Calu3 (cell line): ENCODE measurements at regions not wholly inside any gene's neighbourhood (a gene's known extent, or its start where the extent isn't known, plus 50 kb on each side); places are given as distances from the start of the nearest gene placed in this dataset.
"Not testable (repeated sequence)": the region's sequence is repeated elsewhere in the genome, so short reads cannot be mapped to it uniquely, and the experiment has no call there.

ENCODE experiments used
- BruUV-seq: library from RNA; stranded (reverse); fragments of 400-500 nt; replicated peaks from 2 replicates; lab custom pipeline; 2021; lab: Mats Ljungman, UMichigan
- CTCF ChIA-PET: fragments of 300-600 bp; sonication (Branson Sonifier 250); formaldehyde crosslinking; loops from one replicate; lab custom pipeline; 2022; ENCODE audit warnings: antibody characterized with exemption; lab: Charles Lee
- DNase-seq: peaks from one replicate; pipeline ENCODE4 v3.0.0; 2022
- H3K27ac Mint-ChIP-seq: one replicate; pipeline ENCODE4 v1.8.0; 2022; ENCODE audit warnings: mixed read lengths; ENCODE audit not compliant: unreplicated experiment
- H3K27me3 Mint-ChIP-seq: one replicate; pipeline ENCODE4 v1.8.0; 2022; ENCODE audit warnings: mixed read lengths; ENCODE audit not compliant: unreplicated experiment
- H3K36me3 Mint-ChIP-seq: one replicate; pipeline ENCODE4 v1.8.0; 2022; ENCODE audit warnings: mild to moderate bottlenecking, moderate library complexity, mixed read lengths; ENCODE audit not compliant: insufficient read depth, unreplicated experiment
- H3K4me1 Mint-ChIP-seq: one replicate; pipeline ENCODE4 v1.8.0; 2022; ENCODE audit warnings: mild to moderate bottlenecking, low read depth, mixed read lengths; ENCODE audit not compliant: unreplicated experiment
- H3K4me3 Mint-ChIP-seq: one replicate; pipeline ENCODE4 v1.8.0; 2022; ENCODE audit warnings: mild to moderate bottlenecking, low read depth, moderate library complexity, mixed read lengths; ENCODE audit not compliant: unreplicated experiment
- H3K9me3 Mint-ChIP-seq: one replicate; pipeline ENCODE4 v1.8.0; 2022; ENCODE audit warnings: low read depth, mixed read lengths; ENCODE audit not compliant: unreplicated experiment
- intact Hi-C: fragments of 100-400 bp; cut with micrococcal nuclease; formaldehyde crosslinking; loops from one replicate; pipeline ENCODE4 v1.10.0; 2022; ENCODE audit not compliant: unreplicated experiment
- TF ChIP-seq, protein P1 (sequence below): fragments of 200-600 bp; IDR thresholded peaks from one replicate; pipeline ENCODE4 v1.8.0; 2022; ENCODE audit warnings: antibody characterized with exemption; ENCODE audit not compliant: unreplicated experiment

DNA sequence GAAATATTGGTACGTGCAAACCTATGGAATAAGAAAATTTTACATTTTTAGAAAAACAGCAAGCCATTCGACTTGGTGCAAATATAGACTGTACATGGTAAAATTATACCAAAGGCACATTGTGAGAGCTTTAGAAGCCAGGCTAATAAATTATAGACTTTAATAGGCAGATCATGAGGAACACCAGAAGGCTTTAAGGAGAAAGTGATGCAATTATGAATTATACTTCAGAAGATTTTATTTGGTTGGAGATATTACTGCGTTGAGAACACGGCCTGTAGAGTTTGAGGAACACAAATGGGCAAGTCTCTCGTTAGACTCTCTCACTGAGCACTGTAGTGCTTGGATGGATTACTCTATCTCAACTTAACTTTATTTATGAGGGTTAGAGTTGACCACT lies 141.7 kb downstream of the MACC1 start:
- Mint-ChIP-seq H3K36me3 (no peaks in the 10 kb centered on the region), H3K9me3 (peaks cover 8% of the 10 kb centered on the region), H3K27me3 (no peaks in the 10 kb centered on the region), H3K27ac (no peak overlapping the region), H3K4me1 (no peaks in the 10 kb centered on the region), H3K4me3 (no peak overlapping the region)
- CTCF ChIA-PET: interaction anchor here (0.6 kb wide), 1 partner anchor 319 kb away, joined by 3 read pairs; no protein-coding TSS in a partner anchor
- BruUV-seq: no TSS peak
- DNase-seq: no peak
- intact Hi-C loops: no loop called here
- TF ChIP-seq, protein P1, sequence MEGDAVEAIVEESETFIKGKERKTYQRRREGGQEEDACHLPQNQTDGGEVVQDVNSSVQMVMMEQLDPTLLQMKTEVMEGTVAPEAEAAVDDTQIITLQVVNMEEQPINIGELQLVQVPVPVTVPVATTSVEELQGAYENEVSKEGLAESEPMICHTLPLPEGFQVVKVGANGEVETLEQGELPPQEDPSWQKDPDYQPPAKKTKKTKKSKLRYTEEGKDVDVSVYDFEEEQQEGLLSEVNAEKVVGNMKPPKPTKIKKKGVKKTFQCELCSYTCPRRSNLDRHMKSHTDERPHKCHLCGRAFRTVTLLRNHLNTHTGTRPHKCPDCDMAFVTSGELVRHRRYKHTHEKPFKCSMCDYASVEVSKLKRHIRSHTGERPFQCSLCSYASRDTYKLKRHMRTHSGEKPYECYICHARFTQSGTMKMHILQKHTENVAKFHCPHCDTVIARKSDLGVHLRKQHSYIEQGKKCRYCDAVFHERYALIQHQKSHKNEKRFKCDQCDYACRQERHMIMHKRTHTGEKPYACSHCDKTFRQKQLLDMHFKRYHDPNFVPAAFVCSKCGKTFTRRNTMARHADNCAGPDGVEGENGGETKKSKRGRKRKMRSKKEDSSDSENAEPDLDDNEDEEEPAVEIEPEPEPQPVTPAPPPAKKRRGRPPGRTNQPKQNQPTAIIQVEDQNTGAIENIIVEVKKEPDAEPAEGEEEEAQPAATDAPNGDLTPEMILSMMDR: no peak

DNA sequence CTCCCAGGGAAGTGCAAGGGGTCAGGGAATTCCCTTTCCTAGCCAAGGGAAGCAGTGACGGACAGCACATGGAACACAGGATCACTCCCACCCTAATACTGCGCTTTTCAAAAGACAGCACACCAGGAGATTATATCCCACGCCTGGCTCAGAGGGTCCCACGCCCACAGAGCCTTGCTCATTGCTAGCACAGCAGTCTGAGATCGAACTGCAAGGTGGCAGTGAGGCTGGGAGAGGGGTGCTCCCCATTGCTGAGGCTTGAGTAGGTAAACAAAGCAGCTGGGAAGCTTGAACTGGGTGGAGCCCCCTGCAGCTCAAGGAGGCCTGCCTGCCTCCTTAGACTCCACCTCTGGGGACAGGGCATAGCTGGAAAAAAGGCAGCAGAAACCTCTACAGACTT lies 149.2 kb downstream of the MACC1 start:
- H3K27me3 Mint-ChIP-seq, CTCF ChIA-PET, BruUV-seq, H3K27ac Mint-ChIP-seq, intact Hi-C loops, H3K9me3 Mint-ChIP-seq, DNase-seq, H3K4me1 Mint-ChIP-seq, H3K36me3 Mint-ChIP-seq, H3K4me3 Mint-ChIP-seq: not testable (repeated sequence)

DNA sequence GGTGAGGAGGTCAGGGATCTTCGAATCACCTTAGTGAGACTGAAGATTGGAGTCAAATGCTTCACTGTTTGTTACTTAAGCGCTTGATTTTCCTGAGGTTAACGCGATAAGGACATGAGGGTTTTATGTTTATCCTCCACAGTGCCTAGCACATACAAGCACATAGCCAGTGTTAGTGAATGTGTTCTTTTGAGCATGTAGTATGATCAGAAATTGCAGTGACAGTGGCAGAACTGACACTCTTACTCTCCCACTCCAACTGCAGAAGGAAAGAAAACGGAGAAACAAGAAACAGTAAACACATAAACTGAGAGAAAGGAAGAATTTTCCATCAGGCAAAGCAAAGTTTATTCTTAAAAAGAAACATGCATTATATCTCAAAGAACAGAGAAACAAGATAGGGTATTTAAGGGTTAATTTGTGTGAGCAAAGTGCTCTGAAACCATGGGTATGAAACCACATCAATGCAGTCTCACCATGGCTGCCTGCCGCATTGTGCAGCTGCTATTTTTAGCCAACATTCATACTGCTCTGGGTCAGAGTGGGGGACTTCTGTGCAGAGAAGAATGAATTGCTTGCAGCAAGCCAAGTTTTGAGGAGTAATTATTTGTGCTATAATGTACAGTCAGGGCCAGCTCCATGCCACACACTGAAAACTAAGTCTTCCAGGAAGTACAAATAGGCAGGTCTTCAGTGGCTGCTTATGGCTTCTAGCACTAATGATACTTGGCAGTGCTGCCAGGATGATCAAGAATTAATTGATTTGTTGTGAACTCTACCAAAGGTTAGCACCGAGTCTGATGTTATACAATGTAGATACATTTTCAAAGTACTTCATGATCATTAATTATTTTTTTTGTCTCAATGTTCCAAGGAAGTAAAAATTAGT lies 152.0 kb downstream of the MACC1 start:
- intact Hi-C loops: no loop called here
- TF ChIP-seq, protein P1: no peak
- H3K9me3 Mint-ChIP-seq: peaks cover 2% of the 10 kb centered on the region
- no peaks in the 10 kb centered on the region for H3K4me1 Mint-ChIP-seq
- H3K27me3 Mint-ChIP-seq: no peaks in the 10 kb centered on the region
- DNase-seq: no peak
- no peak overlapping the region for H3K4me3 Mint-ChIP-seq
- H3K36me3 Mint-ChIP-seq: no peaks in the 10 kb centered on the region
- no peak overlapping the region for H3K27ac Mint-ChIP-seq
- no TSS peak for BruUV-seq
- CTCF ChIA-PET: no interaction called here

DNA sequence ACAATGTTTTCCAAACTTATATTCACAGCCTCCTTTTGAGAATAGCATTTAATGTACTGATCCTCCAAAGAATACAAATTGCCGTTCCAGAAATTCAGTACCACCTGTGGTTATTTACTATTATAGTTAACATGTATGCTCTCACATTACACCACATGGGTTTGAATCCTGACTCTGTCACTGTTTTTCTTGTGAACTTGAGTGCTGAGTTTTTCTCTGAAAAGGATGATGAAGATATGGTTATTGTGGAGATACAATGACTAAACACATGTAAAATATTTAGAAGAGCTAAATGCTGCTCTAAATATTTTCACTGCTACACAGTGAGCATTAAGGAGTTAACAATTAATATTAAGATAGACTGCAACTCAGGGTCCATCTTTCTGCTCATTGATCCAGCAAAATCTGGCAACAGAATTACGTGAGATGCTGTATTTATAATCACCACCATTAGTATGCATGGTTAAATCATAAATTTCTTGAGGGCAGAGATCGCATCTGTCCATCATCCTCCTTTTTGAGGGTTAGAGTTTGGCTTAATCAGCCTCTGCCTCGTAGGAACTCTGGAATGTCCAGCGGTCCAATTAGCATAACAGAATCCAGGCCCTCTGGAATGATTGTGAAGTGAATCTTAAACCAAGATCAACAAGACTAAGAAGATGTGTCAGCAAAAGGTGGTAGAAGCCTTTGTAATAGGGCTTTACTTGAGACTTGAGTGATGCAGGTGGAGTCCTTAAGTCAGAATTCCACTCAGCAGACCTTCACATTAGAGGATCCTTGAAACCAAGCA lies 152.8 kb downstream of the MACC1 start:
- Mint-ChIP-seq H3K27ac (no peak overlapping the region), H3K27me3 (no peaks in the 10 kb centered on the region), H3K4me1 (no peaks in the 10 kb centered on the region), H3K36me3 (no peaks in the 10 kb centered on the region), H3K4me3 (no peak overlapping the region), H3K9me3 (peaks cover 2% of the 10 kb centered on the region)
- TF ChIP-seq, protein P1: no peak
- no peak for DNase-seq
- CTCF ChIA-PET: no interaction called here
- no TSS peak for BruUV-seq
- intact Hi-C loops: no loop called here
